Spleen (tissue), 11 donors: ENCODE measurements at regions not wholly inside any gene's neighbourhood (a gene's known extent, or its start where the extent isn't known, plus 50 kb on each side); places are given as distances from the start of the nearest gene placed in this dataset.
A peak's percentile ranks its signal among the peaks of the same experiment; 100 is the strongest.

ENCODE experiments used
- DNase-seq: peaks from one replicate; pipeline ENCODE4 v3.0.0-alpha.2; 2020
- H3K27ac ChIP-seq, 8 donors: fragments of 200-600 bp; sonication (generic) in 7 of 8; 1 replicate in 4 of 8; 2 replicates in 4 of 8; pipeline versions ENCODE4 v1.5.0 to v1.8.0; 2016 to 2021; ENCODE audit warnings: inconsistent platforms in 4 of 8, mild to moderate bottlenecking in 4 of 8, moderate library complexity in 1 of 8
- H3K27me3 ChIP-seq, 7 donors: fragments of 200-600 bp; sonication (generic) in 6 of 7; replicated peaks in 1 of 7; 1 replicate in 4 of 7; 2 replicates in 3 of 7; pipeline versions ENCODE4 v1.5.0 to v1.8.0; 2016 to 2021; ENCODE audit warnings: inconsistent platforms in 3 of 7, mild to moderate bottlenecking in 1 of 7
- H3K36me3 ChIP-seq, 6 donors: fragments of 200-600 bp; sonication (generic) in 5 of 6; 1 replicate in 4 of 6; 2 replicates in 2 of 6; pipeline versions ENCODE4 v1.5.0 to v1.8.0; 2016 to 2021; ENCODE audit warnings: inconsistent platforms in 2 of 6
- H3K4me1 ChIP-seq, 6 donors: fragments of 200-600 bp; sonication (generic) in 5 of 6; 1 replicate in 3 of 6; 2 replicates in 3 of 6; pipeline versions ENCODE4 v1.5.0 to v1.8.0; 2016 to 2021; ENCODE audit warnings: inconsistent platforms in 3 of 6
- H3K4me3 ChIP-seq, 8 donors: fragments of 200-600 bp; sonication (generic) in 7 of 8; 1 replicate in 4 of 8; 2 replicates in 4 of 8; pipeline versions ENCODE4 v1.5.0 to v1.8.0; 2016 to 2021; ENCODE audit warnings: inconsistent platforms in 4 of 8, mild to moderate bottlenecking in 4 of 8, moderate library complexity in 2 of 8
- H3K9me3 ChIP-seq, 8 donors: fragments of 200-600 bp; sonication (generic) in 7 of 8; 1 replicate in 4 of 8; 2 replicates in 4 of 8; pipeline versions ENCODE4 v1.5.0 to v1.8.0; 2016 to 2021; ENCODE audit warnings: inconsistent platforms in 4 of 8
- CTCF ChIP-seq, 11 experiments: fragments of 200-600 bp in 7 of 11; fragments of 450-650 bp in 4 of 11; sonication (generic) in 4 of 11; IDR thresholded peaks in 8 of 11; conservative IDR thresholded peaks in 3 of 11; 1 replicate in 7 of 11; 2 replicates in 4 of 11; pipeline versions ENCODE4 v1.4.0 to v1.8.0; 2016 to 2021; ENCODE audit warnings: antibody characterized with exemption in 11 of 11, inconsistent platforms in 4 of 11, mild to moderate bottlenecking in 1 of 11
- POLR2A ChIP-seq, 3 donors: fragments of 450-650 bp; IDR thresholded peaks; one replicate each; pipeline ENCODE4 v1.5.1; 2017; ENCODE audit warnings: antibody characterized with exemption in 3 of 3, mild to moderate bottlenecking in 1 of 3
- POLR2AphosphoS5 ChIP-seq, 3 donors: sonication (generic); formaldehyde crosslinking; IDR thresholded peaks; one replicate each; pipeline ENCODE4 v1.5.1; 2017; ENCODE audit warnings: antibody characterized with exemption in 3 of 3
- WGBS, 5 donors: extraction: QIAGEN DNeasy Blood & Tissue Kit in 3 of 5; methylation state at CpG; one replicate each; pipeline versions ENCODE4 v1.1.5 to v1.1.7; 2013 to 2018; 5-methylcytosine and 5-hydroxymethylcytosine counted together
- intact Hi-C: fragments of 100-400 bp; cut with DNase I; formaldehyde crosslinking; loops from one replicate; pipeline ENCODE4 v1.15.0; 2023; ENCODE audit warnings: low total_unique reads
- donor health status: healthy with polysubstance abuse.
- donor health status: DM: no; HTN: no; CAD: no; lungs with moderate emphysema.
- donor health status: DM: no; HTN: no; CAD: no.
- donor health status: Bipolar disorder and iron deficiency.
- donor health status: healthy.
- donor health status: DM: no; HTN: no; CAD: no.
- donor health status: DM: yes; HTN: yes; CAD: no.

- no peak for DNase-seq
- peaks cover 0 to 13% (median 7%) of the 10 kb centered on the region in 6 donors for H3K4me1 ChIP-seq
- H3K27me3 ChIP-seq = peaks cover 0 to 39% (median 0%) of the 10 kb centered on the region in 7 donors
- H3K4me3 ChIP-seq = no peak overlapping the region
- H3K9me3 ChIP-seq = no peaks in the 10 kb centered on the region
- TF ChIP-seq CTCF (IDR thresholded peaks at IDR 0.05 in 8 of 11, conservative IDR thresholded peaks at IDR 0.05 in 3 of 11) (no peak), POLR2A (IDR thresholded peaks at IDR 0.05) (no peak), POLR2AphosphoS5 (IDR thresholded peaks at IDR 0.05) (no peak)
- intact Hi-C loops = loop anchor here (10.0 kb wide), 1 partner anchor 178 kb away; no protein-coding TSS in a partner anchor
- H3K27ac ChIP-seq = no peak overlapping the region
- H3K36me3 ChIP-seq = no peaks in the 10 kb centered on the region
- WGBS, 5 donors = 73 to 84% (median 81%) methylated on average over 5 of the region's 5 CpGs
Measured at GRCh38 chr1:231092380-231092779, 52.3 kb upstream of the FAM89A start.

GRCh38 chr1:231091831-231092301, 51.8 kb upstream of the FAM89A start:
- no peak for DNase-seq
- H3K9me3 ChIP-seq = no peaks in the 10 kb centered on the region
- no peak overlapping the region for H3K27ac ChIP-seq
- intact Hi-C loops = loop anchor here (10.0 kb wide), 1 partner anchor 177 kb away; no protein-coding TSS in a partner anchor
- WGBS, 5 donors = 66 to 71% (median 67%) methylated on average over 13 of the region's 13 CpGs
- TF ChIP-seq CTCF (IDR thresholded peaks at IDR 0.05 in 8 of 11, conservative IDR thresholded peaks at IDR 0.05 in 3 of 11) (peak in 10 of 11 experiments; percentile 7 to 58 (median 44)), POLR2AphosphoS5 (IDR thresholded peaks at IDR 0.05) (no peak)
- no peaks in the 10 kb centered on the region for H3K36me3 ChIP-seq
- H3K4me1 ChIP-seq = peaks cover 0 to 13% (median 7%) of the 10 kb centered on the region in 6 donors
- H3K4me3 ChIP-seq = no peak overlapping the region
- peaks cover 0 to 43% (median 0%) of the 10 kb centered on the region in 7 donors for H3K27me3 ChIP-seq

GRCh38 chr1:231091415-231091814, 51.4 kb upstream of the FAM89A start:
- TF ChIP-seq CTCF (IDR thresholded peaks at IDR 0.05 in 8 of 11, conservative IDR thresholded peaks at IDR 0.05 in 3 of 11) (no peak), POLR2AphosphoS5 (IDR thresholded peaks at IDR 0.05) (no peak), POLR2A (IDR thresholded peaks at IDR 0.05) (no peak)
- no peak for DNase-seq
- Histone ChIP-seq H3K27me3 (peaks cover 0 to 43% (median 0%) of the 10 kb centered on the region in 7 donors), H3K9me3 (no peaks in the 10 kb centered on the region), H3K36me3 (no peaks in the 10 kb centered on the region), H3K27ac (no peak overlapping the region), H3K4me3 (no peak overlapping the region), H3K4me1 (peaks cover 0 to 13% (median 7%) of the 10 kb centered on the region in 6 donors)
- 80 to 88% (median 82%) methylated on average over 6 of the region's 6 CpGs for WGBS, 5 donors
- intact Hi-C loops = loop anchor here (10.0 kb wide), 1 partner anchor 177 kb away; no protein-coding TSS in a partner anchor
